Glomerular endothelial cell (primary cell): ENCODE measurements at regions not wholly inside any gene's neighbourhood (a gene's known extent, or its start where the extent isn't known, plus 50 kb on each side); places are given as distances from the start of the nearest gene placed in this dataset.
A peak's percentile ranks its signal among the peaks of the same experiment; 100 is the strongest.
"Not testable (repeated sequence)": the region's sequence is repeated elsewhere in the genome, so short reads cannot be mapped to it uniquely, and the experiment has no call there.

ENCODE experiments used
- DNase-seq: peaks from one replicate; pipeline ENCODE4 v3.0.0-alpha.2; 2011; ENCODE audit warnings: low read depth, low spot score; ENCODE audit errors: extremely low read depth

DNA sequence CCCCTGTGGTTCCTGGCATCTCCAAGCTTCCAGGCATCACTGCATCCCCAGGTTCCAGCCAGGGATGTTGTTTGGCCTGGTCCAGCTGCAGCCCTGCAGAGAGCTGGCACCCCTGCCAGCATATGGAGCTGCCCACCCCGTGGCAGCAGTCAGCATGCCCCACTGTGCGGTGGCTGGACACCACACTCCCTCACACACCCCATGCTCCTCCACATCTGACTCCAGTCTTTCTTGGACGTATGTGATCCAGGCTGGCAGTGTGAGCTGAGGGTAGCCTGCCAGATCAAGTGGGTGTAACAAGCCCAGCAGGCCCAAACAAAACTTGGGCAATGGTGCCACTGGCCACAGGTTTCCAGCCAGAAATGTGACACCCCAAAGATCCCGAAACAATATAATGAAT is 620.4 kb downstream of the RWDD3 start:
- no peak for DNase-seq

DNA sequence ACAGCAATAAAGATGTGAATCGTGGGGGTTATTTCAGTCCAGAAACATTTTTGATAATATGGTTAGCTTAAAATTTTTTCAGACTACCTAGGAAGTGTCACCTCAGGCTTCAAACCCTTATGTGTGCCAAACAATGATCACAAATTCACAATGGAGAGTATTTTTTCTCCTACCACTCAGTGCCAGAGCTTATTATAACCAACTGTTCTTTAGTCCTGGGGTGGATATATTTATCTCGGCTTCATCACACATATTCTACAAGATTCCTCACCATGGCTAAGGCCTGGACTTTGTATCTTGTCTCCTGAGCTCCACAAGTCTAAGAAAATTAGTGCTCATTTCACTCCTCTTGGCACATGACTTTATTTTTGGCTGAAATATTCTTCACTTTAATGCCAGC is 629.1 kb downstream of the RWDD3 start:
- no peak for DNase-seq

DNA sequence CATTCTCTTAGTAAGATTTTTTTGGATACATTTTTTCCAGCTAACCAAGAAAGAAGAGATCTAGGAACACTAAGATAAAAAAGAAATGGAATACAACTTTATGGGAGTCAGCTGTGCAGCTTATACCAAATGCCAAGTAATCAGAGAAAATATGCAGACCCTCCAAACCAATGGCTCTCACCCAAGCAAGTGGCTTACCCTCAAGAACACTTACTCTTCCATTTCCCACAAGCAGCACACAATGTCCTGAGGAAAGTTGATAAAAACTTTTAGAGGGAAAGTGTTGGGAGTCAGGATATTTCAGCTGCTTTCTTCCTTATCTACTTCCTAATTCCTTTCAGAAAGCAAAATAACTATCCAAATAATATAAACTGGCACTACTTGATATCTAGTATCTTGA is 631.8 kb downstream of the RWDD3 start:
- DNase-seq: no peak

DNA sequence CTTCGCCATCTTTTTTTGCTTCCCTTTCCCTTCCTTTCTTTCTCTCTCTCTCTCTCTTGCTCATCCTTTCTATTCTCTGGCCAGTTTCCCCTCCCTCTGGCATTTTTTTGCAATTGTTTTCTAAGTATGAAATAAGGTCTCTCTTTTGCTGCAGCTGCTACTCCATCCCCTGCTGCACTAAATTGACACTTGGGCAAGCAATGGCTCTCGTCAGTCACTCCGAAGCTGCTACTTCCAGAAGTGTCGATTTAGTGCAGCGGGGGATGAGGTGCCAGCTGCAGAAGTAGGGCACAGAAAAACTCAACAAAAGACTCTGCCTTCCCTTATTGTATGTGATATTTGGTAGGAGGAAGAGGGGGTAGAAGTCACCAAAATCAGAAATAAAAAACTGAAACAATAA is 642.3 kb downstream of the RWDD3 start:
- no peak for DNase-seq

DNA sequence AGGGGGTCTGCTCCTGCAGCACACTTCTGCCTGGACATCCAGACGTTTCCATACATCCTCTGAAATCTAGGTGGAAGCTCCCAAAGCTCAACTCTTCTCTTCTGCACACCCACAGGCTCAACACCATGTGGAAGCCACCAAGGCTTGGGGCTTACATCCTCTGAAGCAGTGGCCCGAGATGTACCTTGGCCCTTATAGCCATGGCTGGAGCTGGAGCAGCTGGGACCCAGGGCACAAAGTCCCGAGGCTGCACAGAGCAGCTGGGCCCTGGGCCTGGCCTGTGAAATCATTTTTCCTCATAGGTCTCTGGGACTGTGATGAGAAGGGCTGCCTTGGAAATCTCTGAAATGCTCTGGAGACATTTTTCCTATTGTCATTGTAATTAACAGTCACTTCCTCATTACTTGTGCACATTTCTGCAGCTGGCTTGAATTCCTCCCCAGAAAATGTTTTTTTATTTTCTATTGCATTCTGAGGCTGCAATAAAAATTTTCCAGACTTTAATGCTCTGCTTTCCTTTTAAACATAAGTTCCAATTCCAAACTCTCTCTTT is 645.6 kb downstream of the RWDD3 start:
- DNase-seq: no peak

DNA sequence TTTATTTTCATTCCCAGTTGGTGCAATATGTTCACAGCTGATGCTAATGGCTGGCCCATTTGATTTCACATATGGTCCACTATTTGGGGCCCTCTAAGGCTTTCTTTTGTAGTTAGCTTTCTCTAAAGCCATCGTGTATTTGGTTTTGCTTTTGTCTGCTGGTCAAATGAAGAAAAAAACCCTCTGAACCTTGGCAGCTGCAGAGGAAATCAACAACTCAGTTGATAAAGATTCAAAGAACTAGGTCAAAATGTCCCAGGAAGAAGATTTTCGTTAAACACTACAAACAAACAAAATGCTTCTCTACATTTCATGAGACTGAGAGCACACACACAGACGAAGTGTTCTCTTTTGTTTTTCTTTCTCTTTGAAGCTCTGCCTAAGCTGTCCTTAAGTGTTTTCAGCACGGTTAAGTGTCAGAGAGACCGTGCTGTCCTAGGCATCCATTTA is 655.0 kb downstream of the RWDD3 start:
- DNase-seq: no peak

DNA sequence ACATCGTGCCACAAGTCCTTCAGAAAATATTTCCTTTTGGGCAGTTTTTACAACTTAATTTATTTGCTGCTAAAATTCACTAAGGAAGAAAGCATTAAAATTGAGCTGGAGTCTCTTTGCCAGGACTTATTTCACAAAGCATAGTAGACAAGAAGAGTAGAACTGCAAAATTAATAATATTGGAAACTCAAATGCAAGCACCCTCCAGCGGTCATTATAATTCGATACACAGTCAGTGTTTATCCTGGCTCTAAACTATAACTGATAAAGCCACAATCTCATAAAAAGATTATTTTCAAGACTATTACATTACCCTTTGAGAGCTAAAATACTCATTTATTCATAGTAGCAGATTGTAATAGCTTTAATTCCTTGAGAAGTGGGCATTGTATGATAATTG is 655.4 kb downstream of the RWDD3 start:
- no peak for DNase-seq

DNA sequence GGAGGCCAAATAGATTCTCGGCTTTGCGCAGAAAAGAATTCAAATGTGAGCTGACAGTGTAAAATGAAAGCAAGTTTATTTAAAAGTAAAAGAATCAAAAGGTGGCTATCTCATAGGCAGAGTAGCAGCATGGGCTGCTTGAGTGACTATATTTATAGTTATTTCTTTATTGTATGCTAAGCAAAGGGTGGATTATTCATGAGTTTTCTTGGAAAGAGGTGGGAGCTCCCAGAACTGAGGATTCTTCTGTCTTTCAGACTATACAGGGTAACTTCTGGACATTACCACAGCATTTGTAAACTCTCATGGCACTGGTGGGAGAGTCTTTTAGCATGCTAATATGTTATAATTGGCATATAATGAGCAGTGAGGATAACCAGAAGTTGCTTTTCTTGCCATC is 659.9 kb downstream of the RWDD3 start:
- DNase-seq: no peak

DNA sequence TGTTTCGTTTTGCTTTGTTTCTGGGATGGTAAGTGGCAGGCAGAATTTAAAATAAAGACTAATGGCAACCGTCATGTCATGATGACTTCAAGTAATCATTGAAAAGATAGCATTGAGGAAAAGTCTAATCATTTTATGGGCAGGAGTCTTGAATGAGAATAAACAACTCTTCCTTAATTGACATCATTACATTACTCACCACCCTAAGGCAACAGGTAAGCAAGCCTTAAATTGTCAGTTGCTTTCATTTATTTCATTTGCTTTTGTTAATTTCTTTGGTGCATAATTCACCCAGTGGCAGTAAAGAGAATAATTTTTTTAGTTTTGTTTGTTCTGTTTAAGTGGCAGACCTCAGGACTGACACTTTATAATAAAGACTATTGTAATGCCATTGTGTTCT is 669.0 kb downstream of the RWDD3 start:
- no peak for DNase-seq

DNA sequence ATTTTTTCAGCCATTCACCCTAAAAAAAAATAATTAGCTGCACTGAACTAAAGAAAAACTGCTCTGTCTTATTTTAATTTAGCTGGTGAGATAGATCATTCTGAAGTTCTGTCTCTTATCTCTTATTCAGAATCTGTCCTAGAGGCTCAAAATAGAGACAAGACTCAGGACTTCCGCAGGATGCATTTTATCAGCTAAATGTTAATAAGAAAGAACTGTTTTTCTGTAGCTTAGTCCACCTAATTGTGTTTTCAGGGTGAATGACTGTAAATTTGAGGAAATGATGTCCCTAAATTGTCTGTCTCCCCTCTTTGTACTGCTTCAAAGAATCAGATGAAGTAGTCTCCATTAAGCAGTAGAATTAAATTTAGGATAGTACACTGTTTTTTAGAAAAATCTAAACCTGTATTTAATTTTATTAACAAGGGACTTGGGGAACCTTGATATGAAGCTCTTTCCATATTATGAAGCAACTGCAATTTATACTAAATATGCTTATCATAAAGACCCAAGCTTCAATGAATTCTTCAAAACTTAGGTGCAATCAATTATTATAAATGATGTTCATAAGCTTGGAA is 671.9 kb downstream of the RWDD3 start:
- DNase-seq: no peak

DNA sequence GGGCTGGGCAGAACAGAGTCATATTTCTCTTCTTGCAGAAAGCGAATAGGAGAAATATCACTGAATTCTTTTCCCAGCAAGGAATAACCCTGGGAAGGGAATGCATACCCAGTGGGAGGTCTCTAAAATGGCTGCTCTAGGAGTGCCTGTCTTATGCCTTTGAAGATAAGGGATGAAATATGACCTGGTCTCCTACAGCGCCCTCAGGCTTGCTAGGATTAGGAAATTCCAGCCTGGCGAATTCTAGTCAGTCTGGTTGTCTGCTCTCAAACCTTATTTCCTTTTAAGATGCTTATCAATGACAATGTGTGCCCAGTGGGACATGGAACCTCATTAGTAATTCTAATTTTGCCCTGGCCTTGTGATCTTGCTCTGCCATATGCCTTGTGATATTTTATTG is 677.7 kb downstream of the RWDD3 start:
- DNase-seq: not testable (repeated sequence)

DNA sequence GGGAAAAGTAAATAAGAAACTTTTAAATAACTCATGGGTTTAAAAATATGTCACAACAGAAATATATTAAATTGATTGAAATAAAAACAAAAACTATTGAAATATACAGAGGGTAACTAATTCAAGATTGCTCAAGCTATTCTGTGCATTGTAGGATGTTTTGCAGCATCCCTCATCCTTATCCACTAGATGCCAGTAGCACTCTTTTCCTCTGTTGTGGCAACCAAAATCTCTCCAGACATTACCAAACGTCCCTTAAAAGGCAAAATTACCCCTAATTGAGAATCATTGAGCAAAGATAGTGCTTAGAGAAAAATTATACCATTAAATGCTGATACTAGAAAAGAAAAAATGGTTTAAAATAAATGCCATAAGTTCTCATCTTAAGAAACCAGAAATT is 682.6 kb downstream of the RWDD3 start:
- DNase-seq: peak; percentile 18

DNA sequence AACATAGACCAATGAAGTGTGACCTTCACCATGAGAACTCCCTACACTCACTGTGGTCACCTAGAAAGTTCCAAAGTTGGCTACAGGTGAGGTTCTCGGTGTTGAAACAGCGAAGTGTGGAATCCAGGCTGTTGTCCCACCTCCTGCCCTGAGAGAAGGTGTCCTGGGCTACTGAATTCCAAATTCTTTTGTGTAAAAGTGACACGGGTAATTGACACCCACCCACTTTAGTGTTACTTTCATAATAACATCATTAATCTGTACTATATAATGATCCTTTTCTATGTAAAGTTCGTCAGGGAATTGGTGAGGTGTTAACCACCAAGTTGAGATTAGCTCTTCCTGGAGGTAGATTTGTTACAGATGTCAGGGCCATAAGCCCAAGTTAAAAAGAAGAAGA is 690.7 kb downstream of the RWDD3 start:
- no peak for DNase-seq

DNA sequence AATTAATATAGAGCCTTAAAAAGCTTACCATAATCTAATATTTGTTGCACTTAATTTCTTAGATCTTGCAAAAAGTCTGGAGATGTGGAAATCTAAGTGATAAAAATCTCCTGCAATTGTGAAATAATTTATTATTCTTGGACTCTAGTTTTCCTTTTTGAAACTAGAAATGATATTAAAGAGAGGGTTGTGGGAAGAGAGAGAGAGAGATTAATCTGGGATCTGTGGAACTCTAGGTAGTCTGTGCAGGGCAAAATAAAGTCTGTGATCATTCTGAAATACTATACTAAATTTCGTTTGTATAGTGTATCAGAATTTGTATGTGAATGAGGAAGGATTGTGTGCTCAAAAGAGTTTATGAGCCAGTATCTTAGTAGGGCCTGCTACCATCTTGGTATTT is 692.3 kb downstream of the RWDD3 start:
- DNase-seq: no peak

DNA sequence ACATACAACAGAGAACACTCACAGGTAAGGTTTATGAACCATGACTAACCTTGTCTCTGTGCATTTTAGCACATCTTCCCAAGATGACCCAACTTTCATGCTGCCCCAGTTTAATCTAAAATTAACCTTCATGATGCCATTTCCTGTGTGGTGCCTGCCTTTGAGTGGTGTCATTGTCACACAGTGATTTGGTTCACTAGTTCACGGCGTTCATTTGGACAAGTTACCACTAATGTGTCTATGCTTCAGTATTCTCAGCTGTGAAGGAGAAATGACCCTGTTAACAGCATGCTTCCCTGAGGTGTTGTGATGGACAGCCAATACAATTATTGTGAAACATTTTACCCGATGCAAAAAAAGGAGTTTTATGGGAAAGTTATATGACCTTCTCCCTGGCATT is 693.1 kb downstream of the RWDD3 start:
- DNase-seq: no peak

DNA sequence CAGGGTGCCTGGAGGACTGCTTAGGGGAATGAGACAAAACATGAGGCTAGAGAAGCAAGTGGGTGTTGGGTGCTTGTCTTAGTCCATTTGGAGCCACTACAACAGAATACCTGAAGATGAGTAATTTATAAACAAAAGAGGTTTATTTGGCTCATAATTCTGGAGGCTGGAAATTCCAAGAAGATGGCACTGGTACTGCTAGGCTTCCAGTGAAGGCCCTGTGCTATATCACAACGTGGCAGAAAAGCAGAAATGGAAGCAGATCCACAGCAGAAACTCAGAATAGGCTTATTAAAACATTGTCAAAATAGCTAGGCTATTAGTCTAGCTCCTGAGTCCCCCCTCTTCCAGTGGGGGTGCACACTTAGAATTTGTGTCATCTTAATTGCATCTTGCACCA is 701.7 kb downstream of the RWDD3 start:
- DNase-seq: no peak

DNA sequence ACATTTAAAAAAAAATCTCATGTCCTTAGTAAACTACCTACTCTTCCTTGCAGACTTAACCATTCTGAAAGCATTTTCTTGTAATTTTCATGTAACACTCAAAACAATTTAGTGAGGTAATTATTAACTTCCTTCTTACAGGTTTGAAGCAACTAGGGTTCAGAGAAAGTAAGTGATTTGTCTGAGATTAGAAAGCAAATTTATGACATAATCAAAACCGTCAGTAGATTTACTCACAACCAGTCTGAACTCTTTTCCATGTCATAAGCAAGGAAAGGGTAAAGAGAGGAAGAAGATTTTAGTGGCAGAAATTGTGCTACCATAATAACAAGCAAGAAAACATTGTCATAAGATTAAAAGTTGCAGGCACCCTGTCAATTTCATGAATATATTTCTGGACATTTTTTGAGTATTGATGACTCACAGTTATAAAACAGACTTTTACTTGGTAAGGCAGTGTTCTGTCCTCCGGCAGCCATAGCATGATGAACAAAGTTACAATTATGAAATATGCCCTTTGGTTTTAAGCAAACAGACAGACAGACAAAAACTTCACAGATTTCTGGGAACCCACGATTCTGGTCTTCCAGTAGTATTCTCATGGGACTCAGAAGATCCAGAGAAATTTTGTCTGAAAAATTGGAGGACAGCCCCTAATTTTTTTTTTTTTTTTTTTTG is 707.2 kb downstream of the RWDD3 start:
- no peak for DNase-seq

DNA sequence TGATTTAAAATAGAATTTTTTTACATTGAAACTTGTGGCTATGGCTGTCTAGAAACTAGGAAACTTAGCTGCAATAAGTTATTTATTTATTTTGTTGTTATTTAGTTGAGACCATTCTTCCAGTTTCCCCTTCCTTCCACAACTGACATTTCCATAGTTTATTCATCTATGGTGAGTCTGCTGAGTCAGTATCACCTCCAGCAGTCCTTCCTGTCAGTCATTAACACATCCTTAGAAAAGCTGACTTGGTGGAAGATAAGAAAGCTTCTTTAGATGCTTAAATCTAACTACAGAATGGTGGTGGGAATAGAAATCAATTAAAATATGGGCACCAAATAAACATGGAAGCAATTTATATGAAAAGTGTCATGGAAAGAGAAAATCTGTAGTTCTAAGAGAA is 714.0 kb downstream of the RWDD3 start:
- no peak for DNase-seq

DNA sequence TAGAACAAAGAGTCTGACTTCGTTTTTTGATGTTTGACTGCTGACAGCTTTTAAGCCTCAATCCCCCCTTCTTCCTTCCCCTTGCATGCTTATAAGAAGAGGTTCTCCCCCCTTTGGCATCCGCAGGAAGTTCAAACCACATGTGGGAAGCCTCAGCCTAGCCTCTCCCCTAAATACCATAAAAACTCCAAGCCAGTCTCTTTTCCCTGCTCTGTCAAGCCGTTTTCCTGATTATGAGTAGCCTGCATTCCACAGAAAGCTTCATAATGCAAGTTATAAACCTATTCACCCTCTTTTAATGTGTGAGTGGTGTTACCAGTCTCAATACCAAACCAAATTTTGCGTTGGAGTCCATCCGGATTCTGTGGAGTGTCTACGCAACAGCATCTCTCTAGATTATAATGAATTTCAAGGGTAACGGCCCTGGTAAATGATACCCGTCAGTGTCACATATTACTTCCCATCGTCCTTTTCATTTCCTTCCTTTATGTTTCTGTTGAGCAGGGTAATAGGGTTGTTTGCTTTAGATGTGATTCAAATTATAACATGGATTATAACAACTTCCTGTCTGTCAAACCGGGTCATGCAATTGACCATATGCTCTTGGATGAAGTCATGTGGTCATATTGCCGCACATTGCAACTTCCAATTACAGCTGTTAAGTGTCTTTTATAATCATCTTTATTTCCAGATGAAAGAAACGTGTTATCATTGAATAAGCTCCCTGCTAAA is 717.5 kb downstream of the RWDD3 start:
- no peak for DNase-seq

DNA sequence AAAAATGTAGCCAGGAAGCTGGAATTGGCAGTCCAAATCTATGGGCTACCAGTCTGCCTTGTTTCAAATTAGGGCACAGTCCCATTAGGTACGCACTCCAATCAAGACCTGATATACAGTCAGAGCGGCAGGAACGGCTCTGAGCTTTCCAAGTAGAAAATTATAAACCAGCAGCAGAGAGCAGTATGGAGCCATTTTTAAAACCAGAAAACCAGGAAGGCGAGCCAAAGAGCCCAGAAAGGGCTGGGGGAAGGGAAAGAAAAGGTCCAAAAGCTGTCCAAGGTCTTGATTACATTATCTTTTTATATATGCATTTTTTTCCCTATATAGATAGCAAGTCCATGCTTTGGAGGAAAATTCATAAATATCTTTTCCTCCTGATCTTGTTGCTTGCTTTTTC is 719.0 kb downstream of the RWDD3 start:
- no peak for DNase-seq

DNA sequence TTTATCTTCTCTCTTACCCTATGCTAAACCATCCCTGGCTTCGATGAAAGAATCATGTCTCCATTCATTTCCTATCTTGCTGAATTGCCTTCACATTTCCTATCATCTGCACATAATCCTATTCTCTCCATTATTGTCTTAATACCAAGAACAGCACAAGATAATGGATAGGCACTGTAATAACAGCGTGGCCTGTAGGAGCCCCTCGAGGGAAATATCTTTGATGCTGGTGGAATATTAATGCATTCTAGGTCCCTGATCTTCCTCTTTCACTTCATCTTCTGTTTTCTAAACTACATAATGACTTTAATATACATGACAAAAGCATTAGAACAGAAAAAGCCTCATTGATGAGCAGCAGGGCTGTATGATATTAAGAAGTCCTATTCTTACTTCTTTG is 720.6 kb downstream of the RWDD3 start:
- no peak for DNase-seq

DNA sequence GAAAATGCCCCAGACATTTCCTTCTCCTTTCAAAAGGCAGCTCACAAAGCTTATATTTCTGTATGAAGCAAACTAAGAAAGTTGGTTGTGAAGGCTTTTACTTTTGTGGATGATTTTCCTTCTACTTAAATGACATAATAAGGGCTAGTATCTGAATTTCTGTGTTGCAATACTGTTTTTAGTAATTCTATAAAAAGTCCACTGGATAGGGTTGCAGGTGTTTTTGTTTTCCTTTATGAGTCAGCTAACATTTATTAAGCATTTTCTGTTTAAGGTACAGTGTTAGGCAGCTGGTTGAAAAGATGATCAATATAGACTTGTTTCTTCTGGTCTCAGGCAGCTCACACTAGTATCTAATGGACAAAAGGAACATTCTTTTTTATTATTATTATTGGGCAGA is 722.2 kb downstream of the RWDD3 start:
- DNase-seq: no peak
